ENCODE measurements at regions not wholly inside any gene's neighbourhood (a gene's known extent, or its start where the extent isn't known, plus 50 kb on each side); places are given as distances from the start of the nearest gene placed in this dataset.

GRCh38 chr6:21823371-21823770 is 229.8 kb downstream of the SOX4 start:
- Histone ChIP-seq H3K9me3 (ENCODE audit: low read length) (no peaks in the 10 kb centered on the region), H3K27me3 (ENCODE audit: insufficient read depth, low read length) (no peaks in the 10 kb centered on the region; the same call in 1 of the 2 replicates), H3K4me2 (ENCODE audit: low read length) (no peak overlapping the region), H4K20me1 (ENCODE audit: insufficient read depth, low read length) (no peaks in the 10 kb centered on the region), H3K9ac (ENCODE audit: low read length) (no peak overlapping the region), H3K4me1 (ENCODE audit: insufficient read depth, low read length, severe bottlenecking) (peaks cover 11% of the 10 kb centered on the region), H3K9me2 (ENCODE audit: low read depth, low read length) (no peaks in the 10 kb centered on the region), H3K79me2 (ENCODE audit: insufficient read depth, low read length) (no peaks in the 10 kb centered on the region), H2AFZ (ENCODE audit: low read length) (no peak overlapping the region), H3K36me3 (ENCODE audit: insufficient read depth, low read length) (no peaks in the 10 kb centered on the region), H3K4me3 (ENCODE audit: low read depth, low read length, poor library complexity, severe bottlenecking) (no peak overlapping the region), H3K27ac (ENCODE audit: low read depth, low read length, poor library complexity, severe bottlenecking) (no peak overlapping the region), H3F3A (ENCODE audit: insufficient read depth, low read length) (no peaks in the 10 kb centered on the region)
- TF ChIP-seq CTCF (IDR thresholded peaks at IDR 0.05; ENCODE audit: low read length) (no peak), EZH2 (IDR thresholded peaks at IDR 0.05; ENCODE audit: borderline replicate concordance, low read length) (no peak)

GRCh38 chr6:21824431-21825177 is 231.1 kb downstream of the SOX4 start:
- no peaks in the 10 kb centered on the region for H3K36me3 ChIP-seq (ENCODE audit: insufficient read depth, low read length)
- H3K79me2 ChIP-seq (ENCODE audit: insufficient read depth, low read length), result no peaks in the 10 kb centered on the region
- no peak overlapping the region for H3K9ac ChIP-seq (ENCODE audit: low read length)
- no peaks in the 10 kb centered on the region for H4K20me1 ChIP-seq (ENCODE audit: insufficient read depth, low read length)
- no peak overlapping the region for H2AFZ ChIP-seq (ENCODE audit: low read length)
- no peak overlapping the region for H3K4me2 ChIP-seq (ENCODE audit: low read length)
- H3K4me1 ChIP-seq (ENCODE audit: insufficient read depth, low read length, severe bottlenecking), result peaks cover 11% of the 10 kb centered on the region
- H3F3A ChIP-seq (ENCODE audit: insufficient read depth, low read length), result no peaks in the 10 kb centered on the region
- H3K9me3 ChIP-seq (ENCODE audit: low read length), result no peaks in the 10 kb centered on the region
- H3K27ac ChIP-seq (ENCODE audit: low read depth, low read length, poor library complexity, severe bottlenecking), result no peak overlapping the region
- H3K27me3 ChIP-seq (ENCODE audit: insufficient read depth, low read length), result no peaks in the 10 kb centered on the region; the same call in 1 of the 2 replicates
- no peak overlapping the region for H3K4me3 ChIP-seq (ENCODE audit: low read depth, low read length, poor library complexity, severe bottlenecking)
- TF ChIP-seq CTCF (IDR thresholded peaks at IDR 0.05; ENCODE audit: low read length), result no peak
- TF ChIP-seq EZH2 (IDR thresholded peaks at IDR 0.05; ENCODE audit: borderline replicate concordance, low read length), result no peak
- H3K9me2 ChIP-seq (ENCODE audit: low read depth, low read length), result no peaks in the 10 kb centered on the region

GRCh38 chr6:21826023-21826422 is 232.5 kb downstream of the SOX4 start:
- Histone ChIP-seq H3F3A (ENCODE audit: insufficient read depth, low read length) (no peaks in the 10 kb centered on the region), H3K79me2 (ENCODE audit: insufficient read depth, low read length) (no peaks in the 10 kb centered on the region), H3K4me1 (ENCODE audit: insufficient read depth, low read length, severe bottlenecking) (peaks cover 11% of the 10 kb centered on the region), H3K36me3 (ENCODE audit: insufficient read depth, low read length) (no peaks in the 10 kb centered on the region), H3K9me3 (ENCODE audit: low read length) (no peaks in the 10 kb centered on the region), H4K20me1 (ENCODE audit: insufficient read depth, low read length) (no peaks in the 10 kb centered on the region), H2AFZ (ENCODE audit: low read length) (no peak overlapping the region), H3K27ac (ENCODE audit: low read depth, low read length, poor library complexity, severe bottlenecking) (no peak overlapping the region), H3K27me3 (ENCODE audit: insufficient read depth, low read length) (no peaks in the 10 kb centered on the region; the same call in 1 of the 2 replicates), H3K4me2 (ENCODE audit: low read length) (no peak overlapping the region), H3K9ac (ENCODE audit: low read length) (no peak overlapping the region), H3K4me3 (ENCODE audit: low read depth, low read length, poor library complexity, severe bottlenecking) (no peak overlapping the region), H3K9me2 (ENCODE audit: low read depth, low read length) (no peaks in the 10 kb centered on the region)
- TF ChIP-seq CTCF (IDR thresholded peaks at IDR 0.05; ENCODE audit: low read length) (no peak), EZH2 (IDR thresholded peaks at IDR 0.05; ENCODE audit: borderline replicate concordance, low read length) (no peak)

Measured in OCI-LY1 (cell line).